Endothelial cell of umbilical vein (primary cell): ENCODE measurements at regions not wholly inside any gene's neighbourhood (a gene's known extent, or its start where the extent isn't known, plus 50 kb on each side); places are given as distances from the start of the nearest gene placed in this dataset.

Source experiments
- EZH2 ChIP-seq: IDR thresholded peaks from 2 replicates; pipeline ENCODE4 v1.6.1; 2012; ENCODE audit warnings: borderline replicate concordance, low read depth, mild to moderate bottlenecking, moderate library complexity, low read length, inconsistent platforms; ENCODE audit not compliant: severe bottlenecking
- JUN ChIP-seq: IDR thresholded peaks from 2 replicates; pipeline ENCODE4 v1.6.1; 2011; ENCODE audit warnings: borderline replicate concordance, low read depth; ENCODE audit not compliant: insufficient read length, insufficient read depth
- POLR2A ChIP-seq: IDR thresholded peaks from 2 replicates; pipeline ENCODE4 v1.6.1; 2012; ENCODE audit warnings: low read depth, mild to moderate bottlenecking, control low read depth, low read length
- POLR2AphosphoS5 ChIP-seq: IDR thresholded peaks from 2 replicates; pipeline ENCODE4 v1.6.1; 2012; ENCODE audit warnings: low read depth, mild to moderate bottlenecking, control low read depth, low read length, moderate library complexity; ENCODE audit not compliant: insufficient read depth
- TF ChIP-seq, protein P1 (sequence below), 2 donors: IDR thresholded peaks; 1 replicate in 1 of 2; 2 replicates in 1 of 2; pipeline ENCODE4 v1.5.1; 2011; ENCODE audit warnings: low read length in 2 of 2, mild to moderate bottlenecking in 2 of 2, moderate library complexity in 2 of 2, control low read depth in 1 of 2, inconsistent platforms in 1 of 2, low read depth in 1 of 2; ENCODE audit not compliant: insufficient read depth in 1 of 2; ENCODE audit errors: extremely low read depth in 1 of 2

DNA sequence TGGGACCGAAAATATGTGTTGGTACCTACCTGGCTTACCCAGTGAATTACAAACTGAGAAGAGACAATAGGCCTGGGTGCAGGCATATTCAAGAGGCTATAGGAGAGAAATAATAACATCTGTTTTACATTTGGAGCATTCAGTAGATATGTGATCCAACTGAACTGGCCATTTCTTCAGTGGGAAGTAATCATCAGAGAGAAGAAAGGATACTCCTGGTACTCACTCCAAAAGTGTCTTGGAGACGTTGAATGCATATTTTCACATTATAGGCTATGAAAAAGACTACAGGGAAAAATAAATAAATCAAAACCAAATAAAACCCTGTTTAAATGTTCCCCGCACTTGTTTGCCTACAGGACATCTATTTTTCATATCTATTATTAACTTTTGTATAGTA, 1680.3 kb downstream of the REEP3 start:
- no peak for TF ChIP-seq EZH2
- TF ChIP-seq POLR2AphosphoS5: no peak
- TF ChIP-seq POLR2A: no peak
- TF ChIP-seq JUN: no peak
- TF ChIP-seq, protein P1, sequence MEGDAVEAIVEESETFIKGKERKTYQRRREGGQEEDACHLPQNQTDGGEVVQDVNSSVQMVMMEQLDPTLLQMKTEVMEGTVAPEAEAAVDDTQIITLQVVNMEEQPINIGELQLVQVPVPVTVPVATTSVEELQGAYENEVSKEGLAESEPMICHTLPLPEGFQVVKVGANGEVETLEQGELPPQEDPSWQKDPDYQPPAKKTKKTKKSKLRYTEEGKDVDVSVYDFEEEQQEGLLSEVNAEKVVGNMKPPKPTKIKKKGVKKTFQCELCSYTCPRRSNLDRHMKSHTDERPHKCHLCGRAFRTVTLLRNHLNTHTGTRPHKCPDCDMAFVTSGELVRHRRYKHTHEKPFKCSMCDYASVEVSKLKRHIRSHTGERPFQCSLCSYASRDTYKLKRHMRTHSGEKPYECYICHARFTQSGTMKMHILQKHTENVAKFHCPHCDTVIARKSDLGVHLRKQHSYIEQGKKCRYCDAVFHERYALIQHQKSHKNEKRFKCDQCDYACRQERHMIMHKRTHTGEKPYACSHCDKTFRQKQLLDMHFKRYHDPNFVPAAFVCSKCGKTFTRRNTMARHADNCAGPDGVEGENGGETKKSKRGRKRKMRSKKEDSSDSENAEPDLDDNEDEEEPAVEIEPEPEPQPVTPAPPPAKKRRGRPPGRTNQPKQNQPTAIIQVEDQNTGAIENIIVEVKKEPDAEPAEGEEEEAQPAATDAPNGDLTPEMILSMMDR (IDR thresholded peaks at IDR 0.05; ENCODE audit: extremely low read depth in 1 of 2, insufficient read depth in 1 of 2, low read depth in 1 of 2, low read length in 2 of 2): no peak
